Activated naive CD4-positive, alpha-beta T cell treated with anti-CD3 and anti-CD28 coated beads, Interleukin-2, amount 50 U/mL, for 16 hours (primary cell): ENCODE measurements at regions not wholly inside any gene's neighbourhood (a gene's known extent, or its start where the extent isn't known, plus 50 kb on each side); places are given as distances from the start of the nearest gene placed in this dataset.

Experiments used
- DNase-seq: peaks from one replicate; pipeline ENCODE4 v3.0.0-alpha.2; 2020

GRCh38 chr5:73997960-73998359, 372.0 kb downstream of the ARHGEF28 start:
- DNase-seq = no peak

- DNase-seq = no peak
Observed at GRCh38 chr5:73996151-73996755, 370.3 kb downstream of the ARHGEF28 start.

- DNase-seq = no peak
Observed at GRCh38 chr5:73994963-73995362, 369.0 kb downstream of the ARHGEF28 start.
